ENCODE measurements at regions not wholly inside any gene's neighbourhood (a gene's known extent, or its start where the extent isn't known, plus 50 kb on each side); places are given as distances from the start of the nearest gene placed in this dataset.

DNA sequence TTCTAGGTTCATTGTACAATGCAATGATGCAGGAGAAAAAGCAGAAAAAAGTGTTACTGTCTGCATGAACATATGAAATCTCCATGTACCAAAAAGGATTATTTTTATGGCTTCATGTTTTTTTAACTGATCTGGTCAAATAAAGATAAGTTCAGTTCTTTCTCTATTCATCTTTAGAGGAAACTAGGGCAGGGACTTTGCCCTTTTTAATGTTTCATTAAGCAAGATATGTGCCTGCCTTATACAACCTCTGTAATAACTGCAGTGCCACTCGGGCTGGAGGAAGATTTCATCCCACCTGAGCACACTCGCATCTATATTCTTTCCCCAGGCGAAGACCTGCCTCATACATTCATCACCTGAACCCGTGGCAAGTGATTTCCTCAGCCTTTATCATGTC, 157.9 kb upstream of the DDX18 start:
- DNase-seq = no peak

GRCh38 chr2:117661619-117662018, 152.9 kb upstream of the DDX18 start:
- no peak for DNase-seq

- DNase-seq = no peak
These were observed 140.3 kb upstream of the DDX18 start for GRCh38 chr2:117674172-117674571.

DNA sequence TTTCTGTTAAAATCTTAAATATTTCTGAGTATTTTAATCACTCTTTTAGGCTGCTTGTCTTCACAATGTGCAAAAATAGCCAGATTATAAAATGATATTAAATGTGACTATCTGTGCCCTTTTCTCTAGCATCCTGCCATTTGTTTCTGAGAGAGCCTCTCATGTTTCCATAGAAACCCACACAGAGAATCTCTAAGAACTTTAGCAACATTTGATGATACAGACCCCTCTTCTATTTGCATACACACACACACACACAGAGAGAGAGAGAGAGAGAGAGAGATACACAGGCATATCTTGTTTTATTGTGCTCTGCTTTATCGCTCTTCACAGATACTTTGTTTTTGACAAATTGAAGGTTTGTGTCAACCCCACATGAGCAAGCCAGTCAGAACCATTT, 134.5 kb upstream of the DDX18 start:
- no peak for DNase-seq

GRCh38 chr2:117684919-117685318, 129.6 kb upstream of the DDX18 start:
- no peak for DNase-seq

DNA sequence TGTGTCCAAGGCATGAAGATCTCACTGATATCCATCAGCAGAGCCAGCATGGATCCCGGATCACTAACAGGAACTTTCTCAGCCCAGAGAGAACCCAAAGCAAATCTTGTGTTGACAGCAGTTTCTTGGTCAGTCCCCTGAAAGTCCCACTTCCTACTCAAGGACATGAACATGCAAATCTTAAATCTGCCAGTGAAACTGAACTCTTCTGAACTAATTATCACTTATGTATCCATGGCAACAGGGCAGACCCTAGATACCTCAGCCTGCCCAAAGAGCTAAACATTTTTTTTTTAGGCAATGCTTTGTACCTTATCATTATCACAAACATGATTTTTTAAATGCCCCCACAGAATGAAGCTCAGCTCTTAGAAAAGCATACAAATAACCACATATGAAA, 127.8 kb upstream of the DDX18 start:
- no peak for DNase-seq

GRCh38 chr2:117691595-117691994, 122.9 kb upstream of the DDX18 start:
- DNase-seq = no peak

GRCh38 chr2:117692001-117692763, 122.3 kb upstream of the DDX18 start:
- DNase-seq = no peak

GRCh38 chr2:117693154-117693553, 121.3 kb upstream of the DDX18 start:
- no peak for DNase-seq

GRCh38 chr2:117693651-117694050, 120.8 kb upstream of the DDX18 start:
- no peak for DNase-seq

DNA sequence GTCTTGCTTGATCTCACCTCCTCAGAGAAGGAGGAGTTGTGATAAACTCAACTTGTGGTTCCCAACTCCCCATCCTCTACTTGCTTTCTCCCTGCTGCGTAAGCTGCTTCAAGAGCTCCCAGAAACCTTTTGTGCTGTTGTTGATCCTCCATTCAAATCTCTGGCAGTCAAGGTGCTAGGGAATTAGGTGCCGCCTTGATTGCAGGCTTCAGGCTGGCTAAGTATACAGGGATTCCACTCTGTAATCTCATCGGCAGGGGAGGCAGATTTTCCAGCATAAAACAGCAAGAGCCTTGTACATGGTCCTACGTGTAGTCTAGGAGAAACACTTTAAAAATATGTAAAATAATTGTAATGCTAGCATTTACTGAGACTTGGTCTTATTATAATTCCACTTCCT, 116.2 kb upstream of the DDX18 start:
- DNase-seq = no peak

- DNase-seq = no peak
These were observed 115.7 kb upstream of the DDX18 start for GRCh38 chr2:117698819-117699218.

DNA sequence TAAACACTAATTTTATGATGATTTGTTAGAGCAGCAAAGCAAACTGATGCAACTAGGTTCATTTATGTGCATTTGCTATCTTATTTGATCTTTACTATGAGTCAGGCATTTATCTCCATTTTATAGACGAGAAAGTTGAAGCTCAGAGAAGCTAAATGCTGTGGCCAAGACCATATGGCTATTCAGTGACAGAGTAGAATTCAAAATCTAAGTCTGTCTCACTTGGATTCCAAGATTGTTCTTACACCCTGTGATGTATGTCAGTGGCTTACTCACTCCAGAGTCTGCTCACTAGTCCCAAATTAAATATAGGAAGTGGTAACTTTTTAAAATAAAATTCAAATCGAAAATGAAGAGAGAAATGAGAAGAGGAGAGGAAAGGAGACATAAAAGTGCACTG, 114.0 kb upstream of the DDX18 start:
- DNase-seq = no peak

DNA sequence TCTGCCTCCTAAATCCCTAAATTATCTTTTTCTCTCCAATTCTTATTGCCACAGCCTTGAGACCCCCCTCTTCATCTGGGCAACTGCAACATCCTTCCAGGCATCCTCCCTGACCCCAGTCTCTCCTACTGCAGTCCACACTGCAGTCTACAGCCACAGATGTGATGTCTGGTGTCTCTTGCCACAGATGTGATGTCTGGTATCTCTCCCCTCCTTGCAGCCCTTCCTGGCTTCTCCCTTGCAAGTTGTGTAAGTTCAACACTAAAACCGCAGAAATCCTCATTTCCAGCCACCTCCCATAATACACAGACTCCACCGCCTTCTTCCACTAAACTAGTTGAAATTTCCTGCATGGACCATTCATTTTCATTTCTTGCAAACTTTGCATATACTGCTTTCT, 113.1 kb upstream of the DDX18 start:
- no peak for DNase-seq

GRCh38 chr2:117702098-117702497, 112.4 kb upstream of the DDX18 start:
- no peak for DNase-seq

- DNase-seq = no peak
These were observed 110.6 kb upstream of the DDX18 start for GRCh38 chr2:117703858-117704257.

GRCh38 chr2:117704818-117705217, 109.7 kb upstream of the DDX18 start:
- DNase-seq = no peak

DNA sequence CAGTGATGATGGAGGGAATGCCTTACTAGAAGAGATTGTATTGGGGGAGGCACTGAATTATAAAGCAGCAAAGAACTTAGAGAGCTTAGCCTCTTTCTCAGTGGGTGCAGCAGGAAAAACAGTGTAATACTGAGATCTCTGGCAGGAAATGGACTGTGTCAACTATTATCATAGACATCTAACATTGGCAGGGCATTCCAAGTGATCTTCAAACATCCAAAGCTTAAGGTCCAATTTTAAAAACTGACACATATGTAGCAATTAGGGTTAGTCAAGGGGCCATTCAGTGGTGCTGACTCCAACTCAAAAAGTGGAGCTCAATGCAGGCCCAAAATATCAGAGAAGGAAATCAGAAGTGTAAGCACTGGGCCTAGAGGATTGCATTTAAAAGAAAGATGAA, 106.6 kb upstream of the DDX18 start:
- DNase-seq = no peak

DNA sequence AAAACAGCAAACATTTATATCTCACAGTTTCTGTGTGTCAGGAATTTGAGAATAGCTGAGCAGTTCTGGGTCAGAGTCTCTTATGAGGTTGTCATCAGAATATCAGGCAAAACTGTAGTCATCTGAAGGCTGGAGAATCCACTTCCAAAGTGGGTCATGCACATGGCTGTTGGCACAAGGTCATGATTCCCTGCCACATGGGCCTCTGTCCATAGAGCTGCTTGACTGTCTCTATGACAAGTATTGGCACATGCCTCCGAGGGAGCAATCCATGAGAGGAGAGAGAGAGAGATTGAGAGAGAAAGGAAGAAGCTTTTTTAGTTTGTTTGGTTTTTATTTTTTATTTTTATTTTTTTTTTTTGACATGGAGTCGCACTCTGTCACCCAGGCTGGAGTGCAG, 101.8 kb upstream of the DDX18 start:
- no peak for DNase-seq

DNA sequence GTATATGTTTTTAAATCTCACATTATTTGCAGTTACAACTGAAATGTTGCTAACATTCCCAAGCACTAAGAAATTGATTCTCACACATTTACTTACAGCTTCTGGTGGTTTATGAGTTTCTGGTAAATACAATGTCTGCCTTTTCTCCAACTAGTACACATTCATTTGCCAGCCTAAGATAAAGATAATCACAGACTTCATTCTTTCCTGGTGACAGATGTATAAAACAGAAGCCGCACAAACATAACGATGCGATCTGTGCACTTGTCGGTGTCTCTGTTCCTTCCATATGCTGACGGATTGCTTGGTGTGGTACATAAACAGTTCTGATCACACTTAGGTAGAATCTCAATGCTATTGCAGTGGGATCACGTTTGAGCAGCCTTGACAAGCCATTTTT, 100.4 kb upstream of the DDX18 start:
- DNase-seq = no peak

DNA sequence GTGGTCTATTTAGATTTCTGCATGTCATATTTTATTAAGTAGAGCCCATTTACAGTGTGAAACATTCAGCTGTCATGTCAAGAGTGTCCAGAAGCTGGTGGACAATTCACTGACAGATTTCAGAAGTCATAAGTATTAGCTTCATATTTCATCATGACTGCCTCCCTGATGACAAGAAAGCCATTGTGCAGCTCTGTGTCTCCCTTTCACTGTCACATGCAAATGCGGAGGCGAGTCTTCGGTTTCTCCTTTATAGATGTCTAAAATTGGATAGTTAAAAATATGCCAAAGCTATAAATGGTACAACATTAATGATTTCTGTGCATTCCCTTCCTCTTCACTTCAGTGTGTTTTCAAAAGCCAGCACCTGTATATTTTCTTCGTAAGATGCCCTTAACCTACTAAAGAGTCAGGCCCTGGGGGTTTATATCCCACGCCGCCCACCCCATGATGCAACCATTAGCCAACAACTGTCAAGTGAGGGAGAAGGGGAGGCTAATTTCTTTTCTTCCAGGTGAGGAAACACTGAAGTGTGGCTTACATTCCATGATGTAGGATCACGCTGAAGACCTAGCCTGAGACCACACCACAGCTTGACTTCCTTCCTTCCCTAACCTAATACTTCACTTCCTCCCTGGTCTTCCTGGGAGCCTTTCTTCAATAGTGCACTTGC, 99.6 kb upstream of the DDX18 start:
- DNase-seq = no peak

DNA sequence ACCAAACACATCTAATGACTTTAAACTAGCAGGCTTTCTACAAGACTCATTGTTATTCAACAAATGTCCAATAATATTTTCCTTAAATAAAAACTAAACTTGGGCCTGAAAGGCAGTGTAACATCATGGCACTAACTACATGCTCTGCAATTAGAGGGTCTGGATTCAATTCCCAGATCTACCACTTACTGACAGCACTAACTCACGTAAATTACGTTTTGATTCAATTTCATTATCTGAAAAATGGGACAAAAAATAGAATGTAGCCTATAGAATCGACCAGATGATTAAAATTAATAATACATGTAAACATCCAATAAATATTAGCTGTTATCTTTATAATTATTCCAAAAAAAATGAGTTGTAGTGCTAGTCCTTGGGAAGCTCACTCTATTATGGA, 98.0 kb upstream of the DDX18 start:
- DNase-seq = no peak

DNA sequence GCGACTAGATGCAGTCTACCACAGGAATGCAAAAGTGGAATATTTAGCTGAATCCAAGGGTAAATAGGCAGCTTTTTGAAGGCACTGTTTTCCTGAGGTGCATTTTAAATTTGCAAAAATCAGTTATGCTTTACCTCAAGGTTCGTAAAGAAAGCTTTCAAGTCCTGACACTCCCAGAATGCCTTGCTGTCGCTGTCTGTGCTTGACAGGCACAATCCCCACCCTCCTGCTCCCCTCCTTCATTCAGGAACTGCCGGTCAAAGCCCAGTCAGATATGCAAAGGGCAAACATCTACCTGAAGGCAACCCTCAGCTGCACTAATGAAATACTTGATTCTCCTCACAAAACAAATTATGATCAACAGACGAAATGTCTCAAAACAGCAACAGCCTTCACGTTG, 97.4 kb upstream of the DDX18 start:
- DNase-seq = no peak

DNA sequence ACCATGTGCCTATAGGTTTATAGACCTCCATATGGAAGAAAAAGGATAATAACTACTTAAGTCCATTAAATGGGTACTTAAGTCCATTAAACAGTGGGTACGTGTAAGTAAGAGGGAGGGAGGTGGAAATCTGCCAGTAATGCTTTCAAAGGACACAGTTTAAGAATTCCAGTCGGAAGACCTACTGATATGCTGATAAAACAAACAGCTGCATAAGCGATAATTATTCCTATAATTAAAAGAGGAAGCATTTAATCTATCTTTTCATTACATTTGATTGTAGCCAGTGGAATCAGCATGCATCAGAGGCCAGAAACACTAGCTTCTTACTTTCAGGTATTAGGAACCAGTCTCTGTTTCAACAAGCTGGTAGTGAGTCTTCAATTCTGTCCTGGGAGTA, 96.4 kb upstream of the DDX18 start:
- DNase-seq = no peak

- DNase-seq = no peak
These were observed 93.7 kb upstream of the DDX18 start for GRCh38 chr2:117720765-117721164.
